HepG2 (cell line): ENCODE measurements at regions not wholly inside any gene's neighbourhood (a gene's known extent, or its start where the extent isn't known, plus 50 kb on each side); places are given as distances from the start of the nearest gene placed in this dataset.

ENCODE experiments used
- CHCHD3 ChIP-seq: sonication (generic); formaldehyde crosslinking; IDR thresholded peaks from 2 replicates; pipeline ENCODE4 v1.8.0; 2022; ENCODE audit warnings: mild to moderate bottlenecking, missing genetic modification reagents, moderate library complexity
- HDAC6 ChIP-seq: fragments of 200-600 bp; sonication (generic); IDR thresholded peaks from 2 replicates; pipeline ENCODE4 v1.7.0; 2017; ENCODE audit warnings: mild to moderate bottlenecking, antibody characterized with exemption, low read length, low read depth
- HNRNPL ChIP-seq: fragments of 200-400 bp; formaldehyde crosslinking; IDR thresholded peaks from 2 replicates; pipeline ENCODE4 v1.6.1; 2017; ENCODE audit warnings: mild to moderate bottlenecking, low read depth, low read length
- MXI1 ChIP-seq: IDR thresholded peaks from 3 replicates; pipeline ENCODE4 v1.6.1; 2012; ENCODE audit warnings: low read depth, low read length, inconsistent platforms, borderline replicate concordance
- NBN ChIP-seq: fragments of 450-650 bp; conservative IDR thresholded peaks from 2 replicates; pipeline ENCODE4 v1.6.1; 2017
- RELA ChIP-seq: sonication (generic); formaldehyde crosslinking; IDR thresholded peaks from 2 replicates; pipeline ENCODE4 v1.4.0; 2020; ENCODE audit warnings: missing genetic modification reagents
- SAP130 ChIP-seq: IDR thresholded peaks from 2 replicates; pipeline ENCODE4 v1.6.1; 2016; ENCODE audit warnings: low read depth
- TF ChIP-seq, protein P1 (sequence below), 2 experiments: fragments of 450-650 bp in 1 of 2; sonication (generic) in 1 of 2; formaldehyde crosslinking in 1 of 2; IDR thresholded peaks; 2 replicates each; pipeline versions ENCODE4 v1.6.1 to v1.8.0; 2016 to 2022; ENCODE audit warnings: antibody characterized with exemption in 1 of 2, mild to moderate bottlenecking in 1 of 2, missing genetic modification reagents in 1 of 2
- TF ChIP-seq, protein P2 (sequence below): IDR thresholded peaks from 2 replicates; pipeline ENCODE4 v1.6.1; 2012; ENCODE audit warnings: low read depth, low read length, improper control_type of control experiment
- TF ChIP-seq, protein P3 (sequence below): sonication (generic); formaldehyde crosslinking; IDR thresholded peaks from 2 replicates; pipeline ENCODE4 v1.5.0; 2020; ENCODE audit warnings: mild to moderate bottlenecking, missing genetic modification reagents, moderate library complexity
- TF ChIP-seq, protein P4 (sequence below): sonication (generic); formaldehyde crosslinking; conservative IDR thresholded peaks from 2 replicates; pipeline ENCODE4 v1.8.0; 2022; ENCODE audit warnings: missing genetic modification reagents

DNA sequence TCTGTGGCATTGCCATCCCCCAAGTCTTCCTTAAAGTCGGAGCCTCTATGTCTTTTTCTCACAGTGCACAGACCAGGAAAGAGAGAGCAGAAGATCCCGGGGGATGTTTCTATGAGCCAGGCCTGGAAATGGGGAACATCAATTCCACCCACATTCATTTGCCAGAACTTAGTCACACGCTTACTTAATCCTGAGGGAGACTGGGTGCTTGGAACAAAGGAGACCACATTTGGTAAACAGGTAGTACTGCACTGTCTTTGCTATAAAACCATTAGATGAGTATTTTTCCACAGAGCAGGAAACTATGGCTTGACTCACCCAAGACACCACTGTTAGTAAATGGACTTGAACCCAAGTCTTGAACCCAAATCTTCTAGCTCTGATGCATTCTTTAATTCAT, 60.7 kb upstream of the CTTNBP2NL start:
- TF ChIP-seq NBN (no peak), CHCHD3 (CRISPR knock-in tag) (no peak), HNRNPL (no peak), RELA (no peak), HDAC6 (no peak), MXI1 (no peak), SAP130 (CRISPR knock-in tag) (no peak)
- TF ChIP-seq, protein P1, sequence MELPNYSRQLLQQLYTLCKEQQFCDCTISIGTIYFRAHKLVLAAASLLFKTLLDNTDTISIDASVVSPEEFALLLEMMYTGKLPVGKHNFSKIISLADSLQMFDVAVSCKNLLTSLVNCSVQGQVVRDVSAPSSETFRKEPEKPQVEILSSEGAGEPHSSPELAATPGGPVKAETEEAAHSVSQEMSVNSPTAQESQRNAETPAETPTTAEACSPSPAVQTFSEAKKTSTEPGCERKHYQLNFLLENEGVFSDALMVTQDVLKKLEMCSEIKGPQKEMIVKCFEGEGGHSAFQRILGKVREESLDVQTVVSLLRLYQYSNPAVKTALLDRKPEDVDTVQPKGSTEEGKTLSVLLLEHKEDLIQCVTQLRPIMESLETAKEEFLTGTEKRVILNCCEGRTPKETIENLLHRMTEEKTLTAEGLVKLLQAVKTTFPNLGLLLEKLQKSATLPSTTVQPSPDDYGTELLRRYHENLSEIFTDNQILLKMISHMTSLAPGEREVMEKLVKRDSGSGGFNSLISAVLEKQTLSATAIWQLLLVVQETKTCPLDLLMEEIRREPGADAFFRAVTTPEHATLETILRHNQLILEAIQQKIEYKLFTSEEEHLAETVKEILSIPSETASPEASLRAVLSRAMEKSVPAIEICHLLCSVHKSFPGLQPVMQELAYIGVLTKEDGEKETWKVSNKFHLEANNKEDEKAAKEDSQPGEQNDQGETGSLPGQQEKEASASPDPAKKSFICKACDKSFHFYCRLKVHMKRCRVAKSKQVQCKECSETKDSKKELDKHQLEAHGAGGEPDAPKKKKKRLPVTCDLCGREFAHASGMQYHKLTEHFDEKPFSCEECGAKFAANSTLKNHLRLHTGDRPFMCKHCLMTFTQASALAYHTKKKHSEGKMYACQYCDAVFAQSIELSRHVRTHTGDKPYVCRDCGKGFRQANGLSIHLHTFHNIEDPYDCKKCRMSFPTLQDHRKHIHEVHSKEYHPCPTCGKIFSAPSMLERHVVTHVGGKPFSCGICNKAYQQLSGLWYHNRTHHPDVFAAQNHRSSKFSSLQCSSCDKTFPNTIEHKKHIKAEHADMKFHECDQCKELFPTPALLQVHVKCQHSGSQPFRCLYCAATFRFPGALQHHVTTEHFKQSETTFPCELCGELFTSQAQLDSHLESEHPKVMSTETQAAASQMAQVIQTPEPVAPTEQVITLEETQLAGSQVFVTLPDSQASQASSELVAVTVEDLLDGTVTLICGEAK (IDR thresholded peaks at IDR 0.05): no peak
- TF ChIP-seq, protein P1 (CRISPR knock-in tag; IDR thresholded peaks at IDR 0.05): no peak
- TF ChIP-seq, protein P2, sequence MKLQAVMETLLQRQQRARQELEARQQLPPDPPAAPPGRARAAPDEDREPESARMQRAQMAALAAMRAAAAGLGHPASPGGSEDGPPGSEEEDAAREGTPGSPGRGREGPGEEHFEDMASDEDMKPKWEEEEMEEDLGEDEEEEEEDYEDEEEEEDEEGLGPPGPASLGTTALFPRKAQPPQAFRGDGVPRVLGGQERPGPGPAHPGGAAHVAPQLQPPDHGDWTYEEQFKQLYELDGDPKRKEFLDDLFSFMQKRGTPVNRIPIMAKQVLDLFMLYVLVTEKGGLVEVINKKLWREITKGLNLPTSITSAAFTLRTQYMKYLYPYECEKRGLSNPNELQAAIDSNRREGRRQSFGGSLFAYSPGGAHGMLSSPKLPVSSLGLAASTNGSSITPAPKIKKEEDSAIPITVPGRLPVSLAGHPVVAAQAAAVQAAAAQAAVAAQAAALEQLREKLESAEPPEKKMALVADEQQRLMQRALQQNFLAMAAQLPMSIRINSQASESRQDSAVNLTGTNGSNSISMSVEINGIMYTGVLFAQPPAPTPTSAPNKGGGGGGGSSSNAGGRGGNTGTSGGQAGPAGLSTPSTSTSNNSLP: no peak
- TF ChIP-seq, protein P3, sequence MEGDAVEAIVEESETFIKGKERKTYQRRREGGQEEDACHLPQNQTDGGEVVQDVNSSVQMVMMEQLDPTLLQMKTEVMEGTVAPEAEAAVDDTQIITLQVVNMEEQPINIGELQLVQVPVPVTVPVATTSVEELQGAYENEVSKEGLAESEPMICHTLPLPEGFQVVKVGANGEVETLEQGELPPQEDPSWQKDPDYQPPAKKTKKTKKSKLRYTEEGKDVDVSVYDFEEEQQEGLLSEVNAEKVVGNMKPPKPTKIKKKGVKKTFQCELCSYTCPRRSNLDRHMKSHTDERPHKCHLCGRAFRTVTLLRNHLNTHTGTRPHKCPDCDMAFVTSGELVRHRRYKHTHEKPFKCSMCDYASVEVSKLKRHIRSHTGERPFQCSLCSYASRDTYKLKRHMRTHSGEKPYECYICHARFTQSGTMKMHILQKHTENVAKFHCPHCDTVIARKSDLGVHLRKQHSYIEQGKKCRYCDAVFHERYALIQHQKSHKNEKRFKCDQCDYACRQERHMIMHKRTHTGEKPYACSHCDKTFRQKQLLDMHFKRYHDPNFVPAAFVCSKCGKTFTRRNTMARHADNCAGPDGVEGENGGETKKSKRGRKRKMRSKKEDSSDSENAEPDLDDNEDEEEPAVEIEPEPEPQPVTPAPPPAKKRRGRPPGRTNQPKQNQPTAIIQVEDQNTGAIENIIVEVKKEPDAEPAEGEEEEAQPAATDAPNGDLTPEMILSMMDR (CRISPR knock-in tag): no peak
- TF ChIP-seq, protein P4, sequence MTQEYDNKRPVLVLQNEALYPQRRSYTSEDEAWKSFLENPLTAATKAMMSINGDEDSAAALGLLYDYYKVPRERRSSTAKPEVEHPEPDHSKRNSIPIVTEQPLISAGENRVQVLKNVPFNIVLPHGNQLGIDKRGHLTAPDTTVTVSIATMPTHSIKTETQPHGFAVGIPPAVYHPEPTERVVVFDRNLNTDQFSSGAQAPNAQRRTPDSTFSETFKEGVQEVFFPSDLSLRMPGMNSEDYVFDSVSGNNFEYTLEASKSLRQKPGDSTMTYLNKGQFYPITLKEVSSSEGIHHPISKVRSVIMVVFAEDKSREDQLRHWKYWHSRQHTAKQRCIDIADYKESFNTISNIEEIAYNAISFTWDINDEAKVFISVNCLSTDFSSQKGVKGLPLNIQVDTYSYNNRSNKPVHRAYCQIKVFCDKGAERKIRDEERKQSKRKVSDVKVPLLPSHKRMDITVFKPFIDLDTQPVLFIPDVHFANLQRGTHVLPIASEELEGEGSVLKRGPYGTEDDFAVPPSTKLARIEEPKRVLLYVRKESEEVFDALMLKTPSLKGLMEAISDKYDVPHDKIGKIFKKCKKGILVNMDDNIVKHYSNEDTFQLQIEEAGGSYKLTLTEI (CRISPR knock-in tag): no peak
